ENCODE measurements at regions not wholly inside any gene's neighbourhood (a gene's known extent, or its start where the extent isn't known, plus 50 kb on each side); places are given as distances from the start of the nearest gene placed in this dataset.

- no peak for DNase-seq
- H3K36me3 ChIP-seq, result no peaks in the 10 kb centered on the region
- no peaks in the 10 kb centered on the region for H3K4me1 ChIP-seq
- FAIRE-seq, result no peak
- no peak for TF ChIP-seq CTCF (IDR thresholded peaks at IDR 0.05)
- H3K9me3 ChIP-seq, result no peaks in the 10 kb centered on the region
- intact Hi-C loops (cut with DNase I), result no loop called here
- no peak for ATAC-seq
- no peak overlapping the region for H3K27ac ChIP-seq
- H3K4me3 ChIP-seq, result no peak overlapping the region
- WGBS, 2 donors, result 61 to 81% methylated on average over 8 of the region's 8 CpGs
- H3K27me3 ChIP-seq, result no peaks in the 10 kb centered on the region
These were observed 66.9 kb downstream of the FOXB1 start for GRCh38 chr15:60070838-60071493.

- Histone ChIP-seq H3K36me3 (no peaks in the 10 kb centered on the region), H3K4me1 (no peaks in the 10 kb centered on the region), H3K4me3 (no peak overlapping the region), H3K27me3 (no peaks in the 10 kb centered on the region), H3K27ac (no peak overlapping the region), H3K9me3 (no peaks in the 10 kb centered on the region)
- intact Hi-C loops (cut with DNase I), result no loop called here
- 71 to 82% methylated on average over 5 of the region's 5 CpGs for WGBS, 2 donors
- no peak for TF ChIP-seq CTCF (IDR thresholded peaks at IDR 0.05)
- no peak for ATAC-seq
- DNase-seq, result no peak
- FAIRE-seq, result no peak
These were observed 68.8 kb downstream of the FOXB1 start for GRCh38 chr15:60072826-60073465.

DNA sequence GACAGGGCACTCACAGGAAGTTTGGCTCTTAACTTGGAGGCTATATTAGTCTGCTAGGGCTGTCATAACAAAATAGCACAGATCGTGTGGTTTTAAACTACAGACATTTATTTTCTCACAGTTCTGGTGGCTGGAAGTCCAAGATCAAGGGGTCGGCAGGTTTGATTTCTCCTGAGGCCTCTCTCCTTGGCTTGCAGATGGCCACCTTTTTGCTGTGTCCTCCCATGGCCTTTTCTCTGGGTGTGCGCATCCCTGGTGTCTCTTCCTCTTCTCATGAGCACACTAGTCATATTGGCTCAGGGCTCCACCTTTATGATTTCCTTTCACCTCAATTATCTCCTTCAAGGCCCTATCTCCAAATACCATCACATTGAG lies 69.3 kb downstream of the FOXB1 start:
- DNase-seq (no peak), ATAC-seq (no peak), FAIRE-seq (no peak)
- H3K27me3 ChIP-seq, result no peaks in the 10 kb centered on the region
- 92 to 95% methylated on average over 3 of the region's 3 CpGs for WGBS, 2 donors
- no peak overlapping the region for H3K4me3 ChIP-seq
- no peak for TF ChIP-seq CTCF (IDR thresholded peaks at IDR 0.05)
- no peak overlapping the region for H3K27ac ChIP-seq
- H3K9me3 ChIP-seq, result no peaks in the 10 kb centered on the region
- intact Hi-C loops (cut with DNase I), result no loop called here
- H3K36me3 ChIP-seq, result no peaks in the 10 kb centered on the region
- H3K4me1 ChIP-seq, result no peaks in the 10 kb centered on the region

DNA sequence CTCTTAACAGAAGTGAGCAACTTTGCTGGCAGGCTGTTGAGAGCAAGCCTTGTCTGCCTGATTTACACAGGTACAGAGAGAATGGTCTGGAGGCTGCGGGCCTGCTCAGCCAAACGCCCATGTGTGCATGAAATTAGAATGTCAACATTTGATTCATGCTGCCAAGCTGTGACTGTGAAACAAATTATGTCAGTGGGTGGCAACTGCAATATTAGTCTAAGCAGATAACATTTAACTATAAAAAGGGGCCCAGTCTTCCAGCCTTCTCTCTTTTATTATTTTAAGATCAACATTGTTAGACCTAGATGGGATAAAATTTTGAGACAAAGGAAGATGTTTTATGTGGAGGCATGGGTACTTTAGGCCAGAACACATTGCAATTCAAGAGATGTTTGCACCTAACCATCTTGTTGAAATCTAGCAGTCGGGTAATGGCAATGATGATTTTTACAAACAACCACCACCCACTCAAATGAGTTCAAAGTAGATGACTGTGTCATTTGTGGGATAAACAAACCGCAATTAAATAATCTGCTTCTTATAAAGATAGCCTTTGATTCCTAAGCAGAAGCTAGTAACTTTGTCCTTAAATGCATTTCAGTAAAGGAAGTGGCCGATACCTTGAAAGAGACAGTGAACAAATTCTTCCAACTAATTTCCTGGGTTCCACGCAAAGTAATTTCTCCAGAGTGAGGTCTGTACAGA lies 70.2 kb downstream of the FOXB1 start:
- no peak for DNase-seq
- H3K27me3 ChIP-seq, result no peaks in the 10 kb centered on the region
- no peak overlapping the region for H3K27ac ChIP-seq
- no peak overlapping the region for H3K4me3 ChIP-seq
- H3K9me3 ChIP-seq, result no peaks in the 10 kb centered on the region
- 58 to 60% methylated on average over 6 of the region's 6 CpGs for WGBS, 2 donors
- no peak for TF ChIP-seq CTCF (IDR thresholded peaks at IDR 0.05)
- H3K4me1 ChIP-seq, result no peaks in the 10 kb centered on the region
- intact Hi-C loops (cut with DNase I), result no loop called here
- peak in 3 of 4 donors; percentile 70 to 88 (median 80) for ATAC-seq
- no peaks in the 10 kb centered on the region for H3K36me3 ChIP-seq
- FAIRE-seq, result no peak

DNA sequence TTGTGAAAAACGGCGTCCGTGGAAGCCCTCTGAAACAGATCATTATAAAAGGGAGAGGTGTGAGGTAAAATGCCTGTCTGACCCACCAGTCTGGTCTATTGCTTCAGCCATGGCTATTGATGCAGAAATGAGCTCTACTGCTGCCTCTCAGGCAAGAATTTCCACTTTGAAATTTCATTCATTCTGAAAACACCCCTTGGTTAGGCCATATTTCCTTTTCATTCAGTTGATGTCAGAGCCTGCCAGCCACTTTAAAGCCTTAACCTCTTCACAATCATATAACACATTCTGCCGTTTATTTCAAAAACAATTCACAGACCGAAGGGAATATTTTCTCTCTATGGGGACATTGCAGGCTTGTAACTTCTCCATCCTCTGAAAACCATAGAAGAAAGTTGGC lies 71.9 kb downstream of the FOXB1 start:
- Histone ChIP-seq H3K4me1 (no peaks in the 10 kb centered on the region), H3K27ac (no peak overlapping the region), H3K9me3 (no peaks in the 10 kb centered on the region), H3K36me3 (no peaks in the 10 kb centered on the region), H3K4me3 (no peak overlapping the region), H3K27me3 (no peaks in the 10 kb centered on the region)
- WGBS, 2 donors, result 78 to 81% methylated on average over 5 of the region's 5 CpGs
- ATAC-seq (no peak), FAIRE-seq (no peak), DNase-seq (no peak)
- TF ChIP-seq CTCF (IDR thresholded peaks at IDR 0.05), result no peak
- intact Hi-C loops (cut with DNase I), result no loop called here
